GM12878 (cell line): ENCODE measurements at regions not wholly inside any gene's neighbourhood (a gene's known extent, or its start where the extent isn't known, plus 50 kb on each side); places are given as distances from the start of the nearest gene placed in this dataset.

Experiments used
- BHLHE40 ChIP-seq, 2 experiments: fragments of 450-650 bp in 1 of 2; IDR thresholded peaks; 2 replicates each; pipeline ENCODE4 v1.6.1; 2011 to 2017; ENCODE audit warnings: low read depth in 2 of 2, borderline replicate concordance in 1 of 2, improper control_type of control experiment in 1 of 2, low read length in 1 of 2, mild to moderate bottlenecking in 1 of 2
- CBX5 ChIP-seq: sonication (generic); IDR thresholded peaks from 2 replicates; pipeline ENCODE4 v1.6.1; 2016; ENCODE audit warnings: low read depth, moderate library complexity, mild to moderate bottlenecking, inconsistent platforms
- CEBPB ChIP-seq, 2 experiments: fragments of 150-350 bp in 1 of 2; IDR thresholded peaks; 2 replicates each; pipeline ENCODE4 v1.6.1; 2012 to 2014; ENCODE audit warnings: low read depth in 2 of 2, low read length in 2 of 2, borderline replicate concordance in 1 of 2, inconsistent platforms in 1 of 2
- ESRRA ChIP-seq: IDR thresholded peaks from 2 replicates; pipeline ENCODE4 v1.6.1; 2012; ENCODE audit warnings: mild to moderate bottlenecking, low read length, improper control_type of control experiment
- JUNB ChIP-seq: IDR thresholded peaks from 2 replicates; pipeline ENCODE4 v1.6.1; 2016; ENCODE audit warnings: antibody characterized with exemption, mild to moderate bottlenecking
- LARP7 ChIP-seq: fragments of 450-650 bp; IDR thresholded peaks from 2 replicates; pipeline ENCODE4 v1.6.1; 2017; ENCODE audit warnings: mild to moderate bottlenecking
- POLR2A ChIP-seq: IDR thresholded peaks from 2 replicates; pipeline ENCODE4 v1.6.1; 2011; ENCODE audit warnings: low read depth, mild to moderate bottlenecking, low read length
- POLR2AphosphoS5 ChIP-seq: IDR thresholded peaks from 2 replicates; pipeline ENCODE4 v1.6.1; 2011; ENCODE audit warnings: mild to moderate bottlenecking, low read length, inconsistent platforms
- SMC3 ChIP-seq: IDR thresholded peaks from 2 replicates; pipeline ENCODE4 v1.6.1; 2011; ENCODE audit warnings: low read length, improper control_type of control experiment, borderline replicate concordance
- SUZ12 ChIP-seq: fragments of 200-600 bp; sonication (generic); IDR thresholded peaks from one replicate; pipeline ENCODE4 v1.6.1; 2018; ENCODE audit warnings: antibody characterized with exemption, mild to moderate bottlenecking; ENCODE audit not compliant: unreplicated experiment
- TF ChIP-seq, protein P1 (sequence below): fragments of 450-650 bp; IDR thresholded peaks from 2 replicates; pipeline ENCODE4 v1.6.1; 2014; ENCODE audit warnings: mild to moderate bottlenecking
- TF ChIP-seq, protein P2 (sequence below): IDR thresholded peaks from 2 replicates; pipeline ENCODE4 v1.6.1; 2012; ENCODE audit warnings: low read length, inconsistent platforms
- TF ChIP-seq, protein P3 (sequence below), 3 experiments: IDR thresholded peaks in 2 of 3; conservative IDR thresholded peaks in 1 of 3; 2 replicates each; pipeline ENCODE4 v1.5.1; 2011; ENCODE audit warnings: low read depth in 3 of 3, low read length in 3 of 3, mild to moderate bottlenecking in 3 of 3, control low read depth in 2 of 3, moderate library complexity in 2 of 3, inconsistent platforms in 1 of 3, mixed read lengths in 1 of 3; ENCODE audit not compliant: control insufficient read depth in 2 of 3, insufficient read depth in 1 of 3; ENCODE audit errors: extremely low read depth in 1 of 3
- TF ChIP-seq, protein P4 (sequence below): IDR thresholded peaks from 2 replicates; pipeline ENCODE4 v1.6.1; 2011; ENCODE audit warnings: low read depth, low read length, improper control_type of control experiment, borderline replicate concordance

DNA sequence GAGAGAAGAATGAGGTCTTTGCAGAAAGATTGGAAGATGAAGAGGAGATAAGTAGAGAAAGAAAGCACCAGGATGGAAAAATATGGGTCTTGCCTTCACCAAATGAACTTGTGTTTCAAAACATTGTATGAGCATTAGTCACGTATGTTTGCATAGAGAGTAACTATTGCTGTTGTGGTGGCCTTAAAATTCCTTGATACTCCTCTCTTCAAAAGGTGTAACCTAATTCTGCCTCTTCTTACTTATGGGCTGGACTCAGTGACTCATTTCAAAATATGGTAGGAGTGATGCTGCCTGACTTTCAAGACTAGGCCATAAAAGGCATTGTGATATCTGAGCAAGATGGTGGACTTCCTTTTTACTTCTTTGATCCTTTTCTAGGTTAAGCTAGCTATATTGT lies 228.7 kb upstream of the ZNF385D start:
- TF ChIP-seq CEBPB (IDR thresholded peaks at IDR 0.05; ENCODE audit: borderline replicate concordance in 1 of 2, low read depth in 2 of 2, low read length in 2 of 2) (no peak), POLR2AphosphoS5 (no peak), JUNB (no peak), POLR2A (no peak), SMC3 (no peak), LARP7 (no peak), ESRRA (no peak), BHLHE40 (IDR thresholded peaks at IDR 0.05; ENCODE audit: borderline replicate concordance in 1 of 2, low read depth in 2 of 2, low read length in 1 of 2) (no peak), SUZ12 (no peak), CBX5 (no peak)
- TF ChIP-seq, protein P1, sequence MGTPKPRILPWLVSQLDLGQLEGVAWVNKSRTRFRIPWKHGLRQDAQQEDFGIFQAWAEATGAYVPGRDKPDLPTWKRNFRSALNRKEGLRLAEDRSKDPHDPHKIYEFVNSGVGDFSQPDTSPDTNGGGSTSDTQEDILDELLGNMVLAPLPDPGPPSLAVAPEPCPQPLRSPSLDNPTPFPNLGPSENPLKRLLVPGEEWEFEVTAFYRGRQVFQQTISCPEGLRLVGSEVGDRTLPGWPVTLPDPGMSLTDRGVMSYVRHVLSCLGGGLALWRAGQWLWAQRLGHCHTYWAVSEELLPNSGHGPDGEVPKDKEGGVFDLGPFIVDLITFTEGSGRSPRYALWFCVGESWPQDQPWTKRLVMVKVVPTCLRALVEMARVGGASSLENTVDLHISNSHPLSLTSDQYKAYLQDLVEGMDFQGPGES, result no peak
- TF ChIP-seq, protein P2, sequence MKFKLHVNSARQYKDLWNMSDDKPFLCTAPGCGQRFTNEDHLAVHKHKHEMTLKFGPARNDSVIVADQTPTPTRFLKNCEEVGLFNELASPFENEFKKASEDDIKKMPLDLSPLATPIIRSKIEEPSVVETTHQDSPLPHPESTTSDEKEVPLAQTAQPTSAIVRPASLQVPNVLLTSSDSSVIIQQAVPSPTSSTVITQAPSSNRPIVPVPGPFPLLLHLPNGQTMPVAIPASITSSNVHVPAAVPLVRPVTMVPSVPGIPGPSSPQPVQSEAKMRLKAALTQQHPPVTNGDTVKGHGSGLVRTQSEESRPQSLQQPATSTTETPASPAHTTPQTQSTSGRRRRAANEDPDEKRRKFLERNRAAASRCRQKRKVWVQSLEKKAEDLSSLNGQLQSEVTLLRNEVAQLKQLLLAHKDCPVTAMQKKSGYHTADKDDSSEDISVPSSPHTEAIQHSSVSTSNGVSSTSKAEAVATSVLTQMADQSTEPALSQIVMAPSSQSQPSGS, result no peak
- TF ChIP-seq, protein P3, sequence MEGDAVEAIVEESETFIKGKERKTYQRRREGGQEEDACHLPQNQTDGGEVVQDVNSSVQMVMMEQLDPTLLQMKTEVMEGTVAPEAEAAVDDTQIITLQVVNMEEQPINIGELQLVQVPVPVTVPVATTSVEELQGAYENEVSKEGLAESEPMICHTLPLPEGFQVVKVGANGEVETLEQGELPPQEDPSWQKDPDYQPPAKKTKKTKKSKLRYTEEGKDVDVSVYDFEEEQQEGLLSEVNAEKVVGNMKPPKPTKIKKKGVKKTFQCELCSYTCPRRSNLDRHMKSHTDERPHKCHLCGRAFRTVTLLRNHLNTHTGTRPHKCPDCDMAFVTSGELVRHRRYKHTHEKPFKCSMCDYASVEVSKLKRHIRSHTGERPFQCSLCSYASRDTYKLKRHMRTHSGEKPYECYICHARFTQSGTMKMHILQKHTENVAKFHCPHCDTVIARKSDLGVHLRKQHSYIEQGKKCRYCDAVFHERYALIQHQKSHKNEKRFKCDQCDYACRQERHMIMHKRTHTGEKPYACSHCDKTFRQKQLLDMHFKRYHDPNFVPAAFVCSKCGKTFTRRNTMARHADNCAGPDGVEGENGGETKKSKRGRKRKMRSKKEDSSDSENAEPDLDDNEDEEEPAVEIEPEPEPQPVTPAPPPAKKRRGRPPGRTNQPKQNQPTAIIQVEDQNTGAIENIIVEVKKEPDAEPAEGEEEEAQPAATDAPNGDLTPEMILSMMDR (IDR thresholded peaks at IDR 0.05 in 2 of 3, conservative IDR thresholded peaks at IDR 0.05 in 1 of 3; ENCODE audit: control insufficient read depth in 2 of 3, extremely low read depth in 1 of 3, insufficient read depth in 1 of 3, low read depth in 3 of 3, low read length in 3 of 3), result no peak
- TF ChIP-seq, protein P4, sequence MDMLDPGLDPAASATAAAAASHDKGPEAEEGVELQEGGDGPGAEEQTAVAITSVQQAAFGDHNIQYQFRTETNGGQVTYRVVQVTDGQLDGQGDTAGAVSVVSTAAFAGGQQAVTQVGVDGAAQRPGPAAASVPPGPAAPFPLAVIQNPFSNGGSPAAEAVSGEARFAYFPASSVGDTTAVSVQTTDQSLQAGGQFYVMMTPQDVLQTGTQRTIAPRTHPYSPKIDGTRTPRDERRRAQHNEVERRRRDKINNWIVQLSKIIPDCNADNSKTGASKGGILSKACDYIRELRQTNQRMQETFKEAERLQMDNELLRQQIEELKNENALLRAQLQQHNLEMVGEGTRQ, result no peak
